Lower leg skin (tissue), 3 donors: ENCODE measurements at regions not wholly inside any gene's neighbourhood (a gene's known extent, or its start where the extent isn't known, plus 50 kb on each side); places are given as distances from the start of the nearest gene placed in this dataset.

ENCODE experiments used
- CTCF ChIP-seq, 3 donors: fragments of 450-650 bp; IDR thresholded peaks; one replicate each; pipeline ENCODE4 v1.5.1; 2016; ENCODE audit warnings: antibody characterized with exemption in 3 of 3, mild to moderate bottlenecking in 3 of 3, moderate library complexity in 2 of 3
- POLR2A ChIP-seq, 2 donors: fragments of 450-650 bp; IDR thresholded peaks; one replicate each; pipeline ENCODE4 v1.6.1; 2016 to 2017; ENCODE audit warnings: antibody characterized with exemption in 2 of 2, mild to moderate bottlenecking in 1 of 2, moderate library complexity in 1 of 2

DNA sequence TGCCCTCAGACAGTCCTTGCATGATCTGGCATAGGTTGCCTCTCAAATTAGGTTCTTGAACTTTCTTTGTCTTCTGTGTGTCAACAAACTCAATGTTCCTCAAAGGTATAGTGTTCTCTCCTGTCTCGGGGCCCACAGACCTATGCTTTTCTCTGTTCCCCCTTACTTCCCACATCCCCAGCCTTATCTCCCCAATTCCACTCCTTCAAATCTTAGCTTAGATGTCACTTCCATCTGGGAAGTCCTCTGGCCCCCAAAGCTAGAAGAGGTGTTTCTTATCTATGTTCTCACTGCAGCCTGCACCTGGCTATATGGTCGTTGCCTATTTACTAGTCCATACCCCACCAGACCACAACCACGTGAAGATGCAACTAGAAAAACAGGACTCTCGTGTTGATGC is 134.6 kb upstream of the MYCN start:
- TF ChIP-seq CTCF (IDR thresholded peaks at IDR 0.05) (no peak), POLR2A (IDR thresholded peaks at IDR 0.05) (no peak)
